ENCODE measurements at regions not wholly inside any gene's neighbourhood (a gene's known extent, or its start where the extent isn't known, plus 50 kb on each side); places are given as distances from the start of the nearest gene placed in this dataset.

DNA sequence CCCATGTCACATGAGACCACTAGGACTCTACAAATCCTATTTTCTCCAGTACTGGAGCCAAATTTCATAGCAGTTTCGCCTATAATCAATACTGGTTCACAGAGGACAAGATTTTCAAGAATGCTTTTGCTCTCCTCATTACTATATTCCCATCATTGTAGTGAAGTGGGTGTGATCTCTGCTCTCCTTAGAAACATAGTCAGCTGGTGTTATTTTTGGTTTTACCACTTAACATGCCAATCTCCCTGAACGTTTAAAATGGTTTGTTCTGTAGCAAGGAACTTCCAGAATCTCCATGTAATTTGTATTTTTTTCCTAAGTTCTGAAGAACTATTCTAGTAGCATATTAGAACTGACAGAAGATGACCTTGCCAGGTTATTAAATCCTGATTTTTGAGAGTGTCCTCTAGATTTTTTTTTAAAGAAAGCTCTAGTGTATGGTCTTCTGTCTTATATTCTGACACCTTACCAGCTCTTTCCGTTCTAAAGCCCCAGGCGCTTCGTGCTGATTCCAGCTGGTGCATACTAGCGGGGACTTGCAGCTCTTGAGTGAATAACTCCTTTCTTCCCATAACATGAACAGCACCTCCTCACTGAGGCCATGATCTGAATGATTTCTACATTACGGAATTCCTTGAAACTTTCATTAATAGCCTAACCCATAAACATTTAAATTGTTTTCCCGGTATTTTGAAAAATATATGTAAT is 1372.9 kb downstream of the TECRL start:
- Histone ChIP-seq H3K27ac (no peak overlapping the region), H3K4me1 (no peaks in the 10 kb centered on the region), H3K27me3 (no peaks in the 10 kb centered on the region), H3K4me3 (no peak overlapping the region), H3K9me3 (no peaks in the 10 kb centered on the region), H3K36me3 (no peaks in the 10 kb centered on the region)
- DNase-seq, result no peak
- 71 to 78% methylated on average over 8 of the region's 8 CpGs for whole genome bisulfite sequencing, 2 donors
- TF ChIP-seq POLR2AphosphoS5 (IDR thresholded peaks at IDR 0.05) (no peak), EP300 (IDR thresholded peaks at IDR 0.05) (no peak), POLR2A (IDR thresholded peaks at IDR 0.05) (no peak)
- TF ChIP-seq, protein P1, sequence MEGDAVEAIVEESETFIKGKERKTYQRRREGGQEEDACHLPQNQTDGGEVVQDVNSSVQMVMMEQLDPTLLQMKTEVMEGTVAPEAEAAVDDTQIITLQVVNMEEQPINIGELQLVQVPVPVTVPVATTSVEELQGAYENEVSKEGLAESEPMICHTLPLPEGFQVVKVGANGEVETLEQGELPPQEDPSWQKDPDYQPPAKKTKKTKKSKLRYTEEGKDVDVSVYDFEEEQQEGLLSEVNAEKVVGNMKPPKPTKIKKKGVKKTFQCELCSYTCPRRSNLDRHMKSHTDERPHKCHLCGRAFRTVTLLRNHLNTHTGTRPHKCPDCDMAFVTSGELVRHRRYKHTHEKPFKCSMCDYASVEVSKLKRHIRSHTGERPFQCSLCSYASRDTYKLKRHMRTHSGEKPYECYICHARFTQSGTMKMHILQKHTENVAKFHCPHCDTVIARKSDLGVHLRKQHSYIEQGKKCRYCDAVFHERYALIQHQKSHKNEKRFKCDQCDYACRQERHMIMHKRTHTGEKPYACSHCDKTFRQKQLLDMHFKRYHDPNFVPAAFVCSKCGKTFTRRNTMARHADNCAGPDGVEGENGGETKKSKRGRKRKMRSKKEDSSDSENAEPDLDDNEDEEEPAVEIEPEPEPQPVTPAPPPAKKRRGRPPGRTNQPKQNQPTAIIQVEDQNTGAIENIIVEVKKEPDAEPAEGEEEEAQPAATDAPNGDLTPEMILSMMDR (IDR thresholded peaks at IDR 0.05), result no peak
- no peak for ATAC-seq (ENCODE audit: low FRiP score in 2 of 2)

DNA sequence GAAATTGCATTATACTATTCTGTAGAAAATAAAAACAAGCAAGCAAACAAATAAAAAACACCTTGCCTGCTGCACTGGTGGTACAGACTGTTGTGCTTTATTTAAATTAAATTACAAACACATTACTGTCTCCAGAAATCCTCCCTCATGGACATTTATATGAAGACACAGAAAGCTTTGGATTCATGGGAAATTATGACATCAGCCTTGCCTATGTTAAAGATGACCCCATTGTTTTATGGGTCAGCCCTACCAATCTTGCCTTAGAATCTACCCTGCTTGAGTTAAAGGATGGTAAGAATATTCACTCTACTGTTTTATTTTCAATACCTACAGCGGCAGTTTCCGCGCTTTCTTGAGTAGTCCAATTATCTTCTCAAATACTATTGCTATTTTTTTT is 1379.9 kb downstream of the TECRL start:
- DNase-seq, result no peak
- H3K9me3 ChIP-seq, result peaks cover 0 to 3% (median 0%) of the 10 kb centered on the region in 4 donors
- H3K27ac ChIP-seq, result no peak overlapping the region
- no peak overlapping the region for H3K4me3 ChIP-seq
- no peaks in the 10 kb centered on the region for H3K36me3 ChIP-seq
- no peak for TF ChIP-seq POLR2A (IDR thresholded peaks at IDR 0.05)
- H3K27me3 ChIP-seq, result no peaks in the 10 kb centered on the region
- no peaks in the 10 kb centered on the region for H3K4me1 ChIP-seq
- ATAC-seq (ENCODE audit: low FRiP score in 2 of 2), result no peak
- WGBS, 2 donors, result 83 to 94% methylated on average over 3 of the region's 3 CpGs

DNA sequence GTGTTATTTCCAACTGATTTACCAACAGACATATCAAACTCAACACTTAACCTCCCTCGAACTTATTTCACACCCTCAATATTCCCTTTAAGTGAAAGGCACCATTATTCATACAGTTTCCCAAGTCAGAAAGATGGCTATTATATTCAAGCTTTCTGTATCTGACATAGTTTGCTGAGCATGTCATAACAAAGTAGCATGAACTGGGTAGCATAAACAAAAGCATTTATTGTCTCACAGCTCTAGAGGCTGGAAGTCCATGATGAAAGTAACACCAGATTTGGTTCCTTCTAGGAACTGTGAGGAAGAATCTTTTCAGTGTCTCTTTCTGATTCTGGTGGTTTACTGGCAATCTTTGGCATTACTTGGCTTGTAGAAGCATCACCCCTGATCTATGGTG is 1388.6 kb downstream of the TECRL start:
- ATAC-seq (ENCODE audit: low FRiP score in 2 of 2), result no peak
- 79 to 84% methylated on average over 1 of the region's 1 CpG for WGBS, 2 donors
- TF ChIP-seq, protein P1 (IDR thresholded peaks at IDR 0.05), result no peak
- TF ChIP-seq EP300 (IDR thresholded peaks at IDR 0.05) (no peak), POLR2AphosphoS5 (IDR thresholded peaks at IDR 0.05) (no peak), POLR2A (IDR thresholded peaks at IDR 0.05) (no peak)

DNA sequence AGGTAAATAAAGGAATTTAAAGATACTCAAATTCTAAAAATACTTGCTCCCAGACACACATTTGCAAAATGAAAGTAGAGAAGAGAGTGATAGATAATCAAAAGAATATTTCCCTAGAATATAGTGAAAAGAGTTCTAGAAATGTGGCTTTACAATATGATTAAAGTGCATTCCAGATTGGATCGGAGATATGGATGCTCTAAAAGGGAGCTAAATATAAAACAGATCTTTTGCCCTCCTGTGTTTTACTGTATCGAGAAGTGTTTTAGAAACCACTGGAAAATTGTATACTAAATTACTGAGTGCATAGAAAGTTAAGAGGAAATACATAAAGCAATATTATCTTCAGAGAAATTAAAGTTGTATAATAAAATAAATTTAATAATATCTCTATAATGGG is 1392.0 kb downstream of the TECRL start:
- WGBS, 2 donors, result 89 to 97% methylated on average over 2 of the region's 2 CpGs

More for the DNA sequence above, 1388.6 kb downstream of the TECRL start:
- no peaks in the 10 kb centered on the region for H3K36me3 ChIP-seq
- H3K4me3 ChIP-seq, result no peak overlapping the region
- H3K9me3 ChIP-seq, result no peaks in the 10 kb centered on the region
- H3K27ac ChIP-seq, result no peak overlapping the region
- H3K4me1 ChIP-seq, result no peaks in the 10 kb centered on the region
- H3K27me3 ChIP-seq, result no peaks in the 10 kb centered on the region
- DNase-seq, result no peak

DNA sequence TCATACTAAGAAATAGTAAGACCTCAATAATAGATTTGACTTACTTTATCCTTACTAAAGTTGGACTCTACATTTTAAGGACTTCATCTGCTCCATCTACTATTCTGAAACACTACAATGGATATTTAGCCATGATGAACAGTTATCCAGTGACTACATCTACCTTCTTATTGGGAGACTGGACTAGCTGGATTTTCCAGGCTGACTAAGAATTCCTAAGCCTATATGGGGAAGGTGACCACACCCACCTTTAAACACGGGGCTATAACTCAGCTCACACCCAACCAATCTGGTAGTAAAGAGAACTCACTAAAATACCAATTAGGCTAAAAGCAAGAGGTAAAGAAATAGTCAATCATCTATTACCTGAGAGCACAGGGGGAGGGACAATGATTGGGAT is 1438.4 kb downstream of the TECRL start:
- 20 to 68% methylated on average over 1 of the region's 1 CpG for WGBS, 2 donors

More for the DNA sequence above, 1392.0 kb downstream of the TECRL start:
- no peaks in the 10 kb centered on the region for H3K36me3 ChIP-seq
- DNase-seq (no peak), ATAC-seq (ENCODE audit: low FRiP score in 2 of 2) (no peak)
- H3K9me3 ChIP-seq, result no peaks in the 10 kb centered on the region
- TF ChIP-seq EP300 (IDR thresholded peaks at IDR 0.05) (no peak), POLR2A (IDR thresholded peaks at IDR 0.05) (no peak), POLR2AphosphoS5 (IDR thresholded peaks at IDR 0.05) (no peak)
- TF ChIP-seq, protein P1 (IDR thresholded peaks at IDR 0.05), result no peak
- no peak overlapping the region for H3K4me3 ChIP-seq
- H3K27me3 ChIP-seq, result no peaks in the 10 kb centered on the region
- no peaks in the 10 kb centered on the region for H3K4me1 ChIP-seq
- H3K27ac ChIP-seq, result no peak overlapping the region

More for the DNA sequence above, 1438.4 kb downstream of the TECRL start:
- no peak for TF ChIP-seq POLR2A (IDR thresholded peaks at IDR 0.05)
- TF ChIP-seq POLR2AphosphoS5 (IDR thresholded peaks at IDR 0.05), result no peak
- TF ChIP-seq EP300 (IDR thresholded peaks at IDR 0.05), result no peak
- TF ChIP-seq, protein P1 (IDR thresholded peaks at IDR 0.05), result no peak
- Histone ChIP-seq H3K27me3 (no peaks in the 10 kb centered on the region), H3K27ac (no peak overlapping the region), H3K4me1 (no peaks in the 10 kb centered on the region), H3K9me3 (no peaks in the 10 kb centered on the region), H3K4me3 (no peak overlapping the region), H3K36me3 (no peaks in the 10 kb centered on the region)
- ATAC-seq (ENCODE audit: low FRiP score in 2 of 2), result no peak
- no peak for DNase-seq
